HCT116 (cell line): ENCODE measurements at regions not wholly inside any gene's neighbourhood (a gene's known extent, or its start where the extent isn't known, plus 50 kb on each side); places are given as distances from the start of the nearest gene placed in this dataset.

Source experiments
- ATAC-seq: fragments of 200-7000 bp; cut with Tn5 transposase; 2 replicates; pipeline ENCODE4 v1.9.1; 2020; ENCODE audit warnings: mild to moderate bottlenecking, moderate library complexity
- BruUV-seq: library from RNA; stranded (reverse); fragments of 400-500 nt; replicated peaks from 2 replicates; lab custom pipeline; 2021; lab: Mats Ljungman, UMichigan
- CTCF ChIA-PET: fragments of 300-600 bp; sonication (Branson Sonifier 250); formaldehyde crosslinking; loops from one replicate; lab custom pipeline; 2021; ENCODE audit warnings: antibody characterized with exemption; lab: Charles Lee
- POLR2A ChIA-PET: fragments of 300-600, 350-600 bp; sonication (Branson Sonifier 250); formaldehyde crosslinking; loops from one replicate; lab custom pipeline; 2021; ENCODE audit warnings: antibody characterized with exemption; lab: Charles Lee
- RAD21 ChIA-PET, 2 experiments: fragments of 300-600 bp; sonication (Branson Sonifier 250); formaldehyde crosslinking; loops; one replicate each; lab custom pipeline; 2023; ENCODE audit warnings: low total read pairs in 2 of 2; ENCODE audit not compliant: uncharacterized antibody in 2 of 2, unreplicated experiment in 2 of 2, low non-redundant PET in 1 of 2; lab: Charles Lee
- DNase-seq: peaks from one replicate; pipeline ENCODE4 v3.0.0-alpha.2; 2010; ENCODE audit warnings: low read depth, low spot score
- H2AFZ ChIP-seq: fragments of 200-600 bp; shearing (Covaris generic), sonication (generic); 2 replicates; pipeline ENCODE4 v1.6.1; 2017; ENCODE audit warnings: low read depth, mixed run types, mixed read lengths, antibody characterized with exemption, low read length; ENCODE audit not compliant: poor library complexity, severe bottlenecking
- H3K27ac ChIP-seq: 2 replicates; pipeline ENCODE4 v1.5.1; 2012; ENCODE audit warnings: low read depth, low read length
- H3K27me3 ChIP-seq: fragments of 200-600 bp; sonication (generic); 2 replicates; pipeline ENCODE4 v1.6.1; 2016; ENCODE audit warnings: mixed run types, low read length, mixed read lengths; ENCODE audit not compliant: insufficient read depth
- H3K36me3 ChIP-seq, 2 experiments: fragments of 200-500 bp in 1 of 2; fragments of 200-600 bp in 1 of 2; sonication (Bioruptor generic) in 1 of 2; sonication (generic) in 1 of 2; 2 replicates each; pipeline versions ENCODE4 v1.5.1 to v1.6.1; 2014 to 2016; ENCODE audit warnings: low read length in 2 of 2, inconsistent platforms in 1 of 2, mixed read lengths in 1 of 2, mixed run types in 1 of 2; ENCODE audit not compliant: insufficient read depth in 2 of 2, control insufficient read depth in 1 of 2
- H3K4me1 ChIP-seq, 2 experiments: fragments of 200-600 bp in 1 of 2; sonication (generic) in 1 of 2; 2 replicates each; pipeline versions ENCODE4 v1.5.1 to v1.6.1; 2012 to 2017; ENCODE audit warnings: low read length in 2 of 2, inconsistent platforms in 1 of 2, mild to moderate bottlenecking in 1 of 2, mixed read lengths in 1 of 2, mixed run types in 1 of 2, moderate library complexity in 1 of 2; ENCODE audit not compliant: insufficient read depth in 2 of 2, control insufficient read depth in 1 of 2
- H3K4me2 ChIP-seq: fragments of 200-600 bp; sonication (generic); 2 replicates; pipeline ENCODE4 v1.6.1; 2017; ENCODE audit warnings: mixed run types, low read length, mixed read lengths
- H3K4me3 ChIP-seq, 2 experiments: fragments of 200-600 bp in 1 of 2; sonication (generic) in 1 of 2; replicated peaks in 1 of 2; 2 replicates each; pipeline ENCODE4 v1.5.1; 2011 to 2016; ENCODE audit warnings: low read length in 2 of 2, control low read depth in 1 of 2, low read depth in 1 of 2, mild to moderate bottlenecking in 1 of 2, mixed read lengths in 1 of 2, mixed run types in 1 of 2
- H3K79me2 ChIP-seq: fragments of 200-600 bp; sonication (generic); 2 replicates; pipeline ENCODE4 v1.6.1; 2017; ENCODE audit warnings: mild to moderate bottlenecking, mixed run types, low read length, moderate library complexity, mixed read lengths; ENCODE audit not compliant: insufficient read depth
- H3K9ac ChIP-seq: fragments of 200-600 bp; sonication (generic); 2 replicates; pipeline ENCODE4 v1.6.1; 2016; ENCODE audit warnings: low read length, mixed read lengths
- H3K9me2 ChIP-seq: fragments of 200-600 bp; sonication (generic), shearing (Covaris generic); 2 replicates; pipeline ENCODE4 v1.6.1; 2017; ENCODE audit warnings: mixed run types, mild to moderate bottlenecking, moderate library complexity; ENCODE audit not compliant: insufficient read depth
- H3K9me3 ChIP-seq, 2 experiments: fragments of 200-500 bp in 1 of 2; fragments of 200-600 bp in 1 of 2; sonication (Bioruptor generic) in 1 of 2; sonication (generic) in 1 of 2; 2 replicates each; pipeline ENCODE4 v1.6.1; 2014 to 2017; ENCODE audit warnings: low read length in 2 of 2, mixed read lengths in 2 of 2, inconsistent platforms in 1 of 2, low read depth in 1 of 2, mild to moderate bottlenecking in 1 of 2, mixed run types in 1 of 2, moderate library complexity in 1 of 2; ENCODE audit not compliant: control insufficient read depth in 1 of 2, insufficient read depth in 1 of 2
- H4K20me1 ChIP-seq: fragments of 200-600 bp; sonication (generic), shearing (Covaris generic); 2 replicates; pipeline ENCODE4 v1.6.1; 2017; ENCODE audit warnings: mixed run types, mild to moderate bottlenecking, moderate library complexity; ENCODE audit not compliant: insufficient read depth
- CBX3 ChIP-seq: IDR thresholded peaks from 2 replicates; pipeline ENCODE4 v1.6.1; 2012; ENCODE audit warnings: low read depth
- CEBPB ChIP-seq: IDR thresholded peaks from 2 replicates; pipeline ENCODE4 v1.6.1; 2012; ENCODE audit warnings: low read depth
- EGR1 ChIP-seq: IDR thresholded peaks from 2 replicates; pipeline ENCODE4 v1.6.1; 2012; ENCODE audit warnings: low read depth
- EZH2 ChIP-seq: fragments of 200-600 bp; sonication (generic); IDR thresholded peaks from 2 replicates; pipeline ENCODE4 v1.6.1; 2017; ENCODE audit warnings: antibody characterized with exemption, mixed run types
- EZH2phosphoT487 ChIP-seq: fragments of 200-600 bp; IDR thresholded peaks from 2 replicates; pipeline ENCODE4 v1.6.1; 2018; ENCODE audit warnings: antibody characterized with exemption, borderline replicate concordance
- JUND ChIP-seq: IDR thresholded peaks from 2 replicates; pipeline ENCODE4 v1.6.1; 2012
- POLR2A ChIP-seq: IDR thresholded peaks from 2 replicates; pipeline ENCODE4 v1.7.0; 2011; ENCODE audit warnings: borderline replicate concordance; ENCODE audit not compliant: insufficient read depth, insufficient read length; ENCODE audit errors: extremely low read depth
- POLR2AphosphoS5 ChIP-seq: IDR thresholded peaks from 2 replicates; pipeline ENCODE4 v1.6.1; 2011; ENCODE audit warnings: mild to moderate bottlenecking, low read depth, low read length, moderate library complexity
- RAD21 ChIP-seq: IDR thresholded peaks from 2 replicates; pipeline ENCODE4 v1.6.1; 2012; ENCODE audit warnings: low read depth, mild to moderate bottlenecking
- SIN3A ChIP-seq: IDR thresholded peaks from 2 replicates; pipeline ENCODE4 v1.6.1; 2012; ENCODE audit warnings: low read depth
- SRF ChIP-seq: IDR thresholded peaks from 2 replicates; pipeline ENCODE4 v1.6.1; 2012; ENCODE audit warnings: low read depth
- YY1 ChIP-seq: IDR thresholded peaks from 2 replicates; pipeline ENCODE4 v1.6.1; 2011; ENCODE audit warnings: low read length, low read depth, moderate library complexity, mild to moderate bottlenecking; ENCODE audit not compliant: insufficient replicate concordance; ENCODE audit errors: extremely low read depth
- ZFX ChIP-seq: fragments of 450-650 bp; IDR thresholded peaks from 2 replicates; pipeline ENCODE4 v1.6.1; 2017
- ZNF274 ChIP-seq: fragments of 200-500 bp; sonication (Bioruptor generic); IDR thresholded peaks from 2 replicates; pipeline ENCODE4 v1.6.1; 2014; ENCODE audit warnings: mild to moderate bottlenecking, low read depth, low read length, inconsistent platforms
- intact Hi-C: fragments of 100-400 bp; cut with micrococcal nuclease; formaldehyde crosslinking; loops from 2 replicates; pipeline ENCODE4 v1.10.0; 2022
- TF ChIP-seq, protein P1 (sequence below), 3 experiments: fragments of 200-600 bp in 1 of 3; sonication (generic) in 1 of 3; IDR thresholded peaks in 2 of 3; conservative IDR thresholded peaks in 1 of 3; 2 replicates each; pipeline ENCODE4 v1.5.1; 2012 to 2017; ENCODE audit warnings: low read depth in 2 of 3, low read length in 2 of 3, antibody characterized with exemption in 1 of 3, borderline replicate concordance in 1 of 3, control low read depth in 1 of 3, mild to moderate bottlenecking in 1 of 3, mixed read lengths in 1 of 3, mixed run types in 1 of 3, moderate library complexity in 1 of 3; ENCODE audit not compliant: insufficient read depth in 1 of 3
- TF ChIP-seq, protein P2 (sequence below): IDR thresholded peaks from 2 replicates; pipeline ENCODE4 v1.6.1; 2012
- TF ChIP-seq, protein P3 (sequence below): IDR thresholded peaks from 2 replicates; pipeline ENCODE4 v1.6.1; 2012
- TF ChIP-seq, protein P4 (sequence below): IDR thresholded peaks from 2 replicates; pipeline ENCODE4 v1.6.1; 2012; ENCODE audit warnings: low read depth

DNA sequence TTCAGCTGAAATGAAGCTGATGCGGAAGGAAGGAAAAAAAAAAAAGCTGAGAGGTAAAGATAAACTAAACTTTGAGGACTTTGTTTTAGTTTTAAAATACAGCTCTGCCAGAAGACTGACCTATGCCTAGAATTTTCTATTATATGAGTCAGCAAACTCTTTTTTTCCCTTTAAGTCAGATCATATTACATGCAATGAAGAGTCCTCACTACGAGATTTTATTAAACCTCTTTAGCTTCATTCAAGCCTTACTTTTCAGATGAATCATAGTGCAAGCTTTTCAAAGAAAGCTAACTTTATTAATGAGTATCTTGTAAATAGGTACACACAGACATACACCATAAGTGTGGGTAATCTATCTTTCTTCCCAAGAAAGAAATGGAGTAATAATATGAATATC lies 57.8 kb upstream of the FSCB start:
- Histone ChIP-seq H4K20me1 (no peaks in the 10 kb centered on the region), H3K9ac (no peak overlapping the region), H3K4me2 (no peak overlapping the region), H3K27ac (no peak overlapping the region), H3K9me2 (no peaks in the 10 kb centered on the region), H3K9me3 (no peaks in the 10 kb centered on the region), H3K4me3 (no peak overlapping the region), H3K4me1 (no peaks in the 10 kb centered on the region), H3K36me3 (no peaks in the 10 kb centered on the region), H2AFZ (no peak overlapping the region), H3K27me3 (no peaks in the 10 kb centered on the region), H3K79me2 (no peaks in the 10 kb centered on the region)
- DNase-seq (no peak), ATAC-seq (no peak)
- TF ChIP-seq ZNF274, result no peak
- no peak for TF ChIP-seq POLR2A
- TF ChIP-seq CEBPB, result no peak
- TF ChIP-seq JUND, result no peak
- no peak for TF ChIP-seq RAD21
- TF ChIP-seq SIN3A, result no peak
- TF ChIP-seq, protein P1, sequence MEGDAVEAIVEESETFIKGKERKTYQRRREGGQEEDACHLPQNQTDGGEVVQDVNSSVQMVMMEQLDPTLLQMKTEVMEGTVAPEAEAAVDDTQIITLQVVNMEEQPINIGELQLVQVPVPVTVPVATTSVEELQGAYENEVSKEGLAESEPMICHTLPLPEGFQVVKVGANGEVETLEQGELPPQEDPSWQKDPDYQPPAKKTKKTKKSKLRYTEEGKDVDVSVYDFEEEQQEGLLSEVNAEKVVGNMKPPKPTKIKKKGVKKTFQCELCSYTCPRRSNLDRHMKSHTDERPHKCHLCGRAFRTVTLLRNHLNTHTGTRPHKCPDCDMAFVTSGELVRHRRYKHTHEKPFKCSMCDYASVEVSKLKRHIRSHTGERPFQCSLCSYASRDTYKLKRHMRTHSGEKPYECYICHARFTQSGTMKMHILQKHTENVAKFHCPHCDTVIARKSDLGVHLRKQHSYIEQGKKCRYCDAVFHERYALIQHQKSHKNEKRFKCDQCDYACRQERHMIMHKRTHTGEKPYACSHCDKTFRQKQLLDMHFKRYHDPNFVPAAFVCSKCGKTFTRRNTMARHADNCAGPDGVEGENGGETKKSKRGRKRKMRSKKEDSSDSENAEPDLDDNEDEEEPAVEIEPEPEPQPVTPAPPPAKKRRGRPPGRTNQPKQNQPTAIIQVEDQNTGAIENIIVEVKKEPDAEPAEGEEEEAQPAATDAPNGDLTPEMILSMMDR (IDR thresholded peaks at IDR 0.05 in 2 of 3, conservative IDR thresholded peaks at IDR 0.05 in 1 of 3; ENCODE audit: borderline replicate concordance in 1 of 3, insufficient read depth in 1 of 3, low read depth in 2 of 3, low read length in 2 of 3), result no peak
- TF ChIP-seq EZH2phosphoT487, result no peak
- no peak for TF ChIP-seq CBX3
- no peak for TF ChIP-seq ZFX
- TF ChIP-seq, protein P2, sequence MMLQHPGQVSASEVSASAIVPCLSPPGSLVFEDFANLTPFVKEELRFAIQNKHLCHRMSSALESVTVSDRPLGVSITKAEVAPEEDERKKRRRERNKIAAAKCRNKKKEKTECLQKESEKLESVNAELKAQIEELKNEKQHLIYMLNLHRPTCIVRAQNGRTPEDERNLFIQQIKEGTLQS, result no peak
- no peak for TF ChIP-seq SRF
- no peak for TF ChIP-seq POLR2AphosphoS5
- TF ChIP-seq, protein P3, sequence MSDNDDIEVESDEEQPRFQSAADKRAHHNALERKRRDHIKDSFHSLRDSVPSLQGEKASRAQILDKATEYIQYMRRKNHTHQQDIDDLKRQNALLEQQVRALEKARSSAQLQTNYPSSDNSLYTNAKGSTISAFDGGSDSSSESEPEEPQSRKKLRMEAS, result no peak
- no peak for TF ChIP-seq EGR1
- TF ChIP-seq YY1, result no peak
- TF ChIP-seq, protein P4, sequence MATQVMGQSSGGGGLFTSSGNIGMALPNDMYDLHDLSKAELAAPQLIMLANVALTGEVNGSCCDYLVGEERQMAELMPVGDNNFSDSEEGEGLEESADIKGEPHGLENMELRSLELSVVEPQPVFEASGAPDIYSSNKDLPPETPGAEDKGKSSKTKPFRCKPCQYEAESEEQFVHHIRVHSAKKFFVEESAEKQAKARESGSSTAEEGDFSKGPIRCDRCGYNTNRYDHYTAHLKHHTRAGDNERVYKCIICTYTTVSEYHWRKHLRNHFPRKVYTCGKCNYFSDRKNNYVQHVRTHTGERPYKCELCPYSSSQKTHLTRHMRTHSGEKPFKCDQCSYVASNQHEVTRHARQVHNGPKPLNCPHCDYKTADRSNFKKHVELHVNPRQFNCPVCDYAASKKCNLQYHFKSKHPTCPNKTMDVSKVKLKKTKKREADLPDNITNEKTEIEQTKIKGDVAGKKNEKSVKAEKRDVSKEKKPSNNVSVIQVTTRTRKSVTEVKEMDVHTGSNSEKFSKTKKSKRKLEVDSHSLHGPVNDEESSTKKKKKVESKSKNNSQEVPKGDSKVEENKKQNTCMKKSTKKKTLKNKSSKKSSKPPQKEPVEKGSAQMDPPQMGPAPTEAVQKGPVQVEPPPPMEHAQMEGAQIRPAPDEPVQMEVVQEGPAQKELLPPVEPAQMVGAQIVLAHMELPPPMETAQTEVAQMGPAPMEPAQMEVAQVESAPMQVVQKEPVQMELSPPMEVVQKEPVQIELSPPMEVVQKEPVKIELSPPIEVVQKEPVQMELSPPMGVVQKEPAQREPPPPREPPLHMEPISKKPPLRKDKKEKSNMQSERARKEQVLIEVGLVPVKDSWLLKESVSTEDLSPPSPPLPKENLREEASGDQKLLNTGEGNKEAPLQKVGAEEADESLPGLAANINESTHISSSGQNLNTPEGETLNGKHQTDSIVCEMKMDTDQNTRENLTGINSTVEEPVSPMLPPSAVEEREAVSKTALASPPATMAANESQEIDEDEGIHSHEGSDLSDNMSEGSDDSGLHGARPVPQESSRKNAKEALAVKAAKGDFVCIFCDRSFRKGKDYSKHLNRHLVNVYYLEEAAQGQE, result no peak
- TF ChIP-seq EZH2, result no peak
- no TSS peak for BruUV-seq
- intact Hi-C loops, result no loop called here
- ChIA-PET POLR2A (no interaction called here), CTCF (no interaction called here), RAD21 (no interaction called here)
